Panc1 (cell line): ENCODE measurements at regions not wholly inside any gene's neighbourhood (a gene's known extent, or its start where the extent isn't known, plus 50 kb on each side); places are given as distances from the start of the nearest gene placed in this dataset.

Source experiments
- POLR2AphosphoS5 ChIP-seq: IDR thresholded peaks from 2 replicates; pipeline ENCODE4 v1.6.1; 2012; ENCODE audit warnings: mild to moderate bottlenecking, low read depth, low read length, moderate library complexity
- SIN3A ChIP-seq: IDR thresholded peaks from 2 replicates; pipeline ENCODE4 v1.6.1; 2012; ENCODE audit warnings: low read depth, mild to moderate bottlenecking, low read length, moderate library complexity, borderline replicate concordance; ENCODE audit not compliant: insufficient read depth
- TF ChIP-seq, protein P1 (sequence below): fragments of 450-650 bp; IDR thresholded peaks from 2 replicates; pipeline ENCODE4 v1.5.1; 2017; ENCODE audit warnings: mild to moderate bottlenecking
- TF ChIP-seq, protein P2 (sequence below), 2 experiments: IDR thresholded peaks; 2 replicates each; pipeline ENCODE4 v1.6.1; 2011 to 2012; ENCODE audit warnings: low read depth in 2 of 2, control low read depth in 1 of 2, low read length in 1 of 2, mild to moderate bottlenecking in 1 of 2, moderate library complexity in 1 of 2; ENCODE audit not compliant: insufficient read depth in 1 of 2

DNA sequence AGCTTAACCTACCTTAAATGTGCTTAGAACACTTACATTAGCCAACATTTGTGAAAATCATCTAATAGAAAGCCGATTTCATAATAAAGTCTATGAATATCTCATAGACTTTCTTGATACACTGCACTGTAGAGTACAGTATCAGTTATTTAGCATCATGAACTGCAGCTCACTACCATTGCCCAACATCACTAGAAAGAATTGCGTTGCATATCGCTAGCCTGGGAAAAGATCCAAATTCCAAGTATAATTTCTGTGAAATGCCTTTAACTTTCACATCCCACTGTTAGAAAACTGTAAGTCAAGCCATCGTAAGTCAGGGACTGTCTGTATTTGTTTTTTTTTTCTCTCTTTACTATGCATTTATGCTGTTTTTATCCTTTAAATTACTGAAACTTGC lies 918.6 kb upstream of the PABPC4L start:
- TF ChIP-seq, protein P1, sequence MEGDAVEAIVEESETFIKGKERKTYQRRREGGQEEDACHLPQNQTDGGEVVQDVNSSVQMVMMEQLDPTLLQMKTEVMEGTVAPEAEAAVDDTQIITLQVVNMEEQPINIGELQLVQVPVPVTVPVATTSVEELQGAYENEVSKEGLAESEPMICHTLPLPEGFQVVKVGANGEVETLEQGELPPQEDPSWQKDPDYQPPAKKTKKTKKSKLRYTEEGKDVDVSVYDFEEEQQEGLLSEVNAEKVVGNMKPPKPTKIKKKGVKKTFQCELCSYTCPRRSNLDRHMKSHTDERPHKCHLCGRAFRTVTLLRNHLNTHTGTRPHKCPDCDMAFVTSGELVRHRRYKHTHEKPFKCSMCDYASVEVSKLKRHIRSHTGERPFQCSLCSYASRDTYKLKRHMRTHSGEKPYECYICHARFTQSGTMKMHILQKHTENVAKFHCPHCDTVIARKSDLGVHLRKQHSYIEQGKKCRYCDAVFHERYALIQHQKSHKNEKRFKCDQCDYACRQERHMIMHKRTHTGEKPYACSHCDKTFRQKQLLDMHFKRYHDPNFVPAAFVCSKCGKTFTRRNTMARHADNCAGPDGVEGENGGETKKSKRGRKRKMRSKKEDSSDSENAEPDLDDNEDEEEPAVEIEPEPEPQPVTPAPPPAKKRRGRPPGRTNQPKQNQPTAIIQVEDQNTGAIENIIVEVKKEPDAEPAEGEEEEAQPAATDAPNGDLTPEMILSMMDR, result no peak
- TF ChIP-seq POLR2AphosphoS5 (no peak), SIN3A (no peak)
- TF ChIP-seq, protein P2, sequence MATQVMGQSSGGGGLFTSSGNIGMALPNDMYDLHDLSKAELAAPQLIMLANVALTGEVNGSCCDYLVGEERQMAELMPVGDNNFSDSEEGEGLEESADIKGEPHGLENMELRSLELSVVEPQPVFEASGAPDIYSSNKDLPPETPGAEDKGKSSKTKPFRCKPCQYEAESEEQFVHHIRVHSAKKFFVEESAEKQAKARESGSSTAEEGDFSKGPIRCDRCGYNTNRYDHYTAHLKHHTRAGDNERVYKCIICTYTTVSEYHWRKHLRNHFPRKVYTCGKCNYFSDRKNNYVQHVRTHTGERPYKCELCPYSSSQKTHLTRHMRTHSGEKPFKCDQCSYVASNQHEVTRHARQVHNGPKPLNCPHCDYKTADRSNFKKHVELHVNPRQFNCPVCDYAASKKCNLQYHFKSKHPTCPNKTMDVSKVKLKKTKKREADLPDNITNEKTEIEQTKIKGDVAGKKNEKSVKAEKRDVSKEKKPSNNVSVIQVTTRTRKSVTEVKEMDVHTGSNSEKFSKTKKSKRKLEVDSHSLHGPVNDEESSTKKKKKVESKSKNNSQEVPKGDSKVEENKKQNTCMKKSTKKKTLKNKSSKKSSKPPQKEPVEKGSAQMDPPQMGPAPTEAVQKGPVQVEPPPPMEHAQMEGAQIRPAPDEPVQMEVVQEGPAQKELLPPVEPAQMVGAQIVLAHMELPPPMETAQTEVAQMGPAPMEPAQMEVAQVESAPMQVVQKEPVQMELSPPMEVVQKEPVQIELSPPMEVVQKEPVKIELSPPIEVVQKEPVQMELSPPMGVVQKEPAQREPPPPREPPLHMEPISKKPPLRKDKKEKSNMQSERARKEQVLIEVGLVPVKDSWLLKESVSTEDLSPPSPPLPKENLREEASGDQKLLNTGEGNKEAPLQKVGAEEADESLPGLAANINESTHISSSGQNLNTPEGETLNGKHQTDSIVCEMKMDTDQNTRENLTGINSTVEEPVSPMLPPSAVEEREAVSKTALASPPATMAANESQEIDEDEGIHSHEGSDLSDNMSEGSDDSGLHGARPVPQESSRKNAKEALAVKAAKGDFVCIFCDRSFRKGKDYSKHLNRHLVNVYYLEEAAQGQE (IDR thresholded peaks at IDR 0.05; ENCODE audit: insufficient read depth in 1 of 2, low read depth in 2 of 2, low read length in 1 of 2), result no peak
